ENCODE measurements at regions not wholly inside any gene's neighbourhood (a gene's known extent, or its start where the extent isn't known, plus 50 kb on each side); places are given as distances from the start of the nearest gene placed in this dataset.

DNA sequence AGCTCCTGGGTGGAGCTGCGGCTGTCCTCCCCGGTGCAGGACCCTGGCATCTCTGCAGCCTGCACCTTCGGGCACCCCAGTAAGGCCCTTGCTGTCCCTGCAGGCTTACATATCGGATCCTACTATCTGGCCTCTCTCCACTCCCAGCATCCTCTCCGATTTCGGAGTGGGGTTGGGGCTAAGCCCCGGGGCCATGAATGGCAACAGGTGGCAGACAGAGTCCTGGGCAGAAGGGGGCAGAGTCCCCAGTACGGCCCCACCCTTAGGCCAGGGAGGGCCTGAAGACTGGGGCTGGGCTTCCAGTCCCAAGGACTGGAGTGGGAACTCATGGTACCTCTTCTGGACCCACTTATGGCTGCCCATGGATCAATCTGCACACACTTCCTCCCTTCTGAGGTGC, 180.4 kb upstream of the MC4R start:
- no peak for FAIRE-seq
- DNase-seq (ENCODE audit: low spot score in 2 of 2): no peak

DNA sequence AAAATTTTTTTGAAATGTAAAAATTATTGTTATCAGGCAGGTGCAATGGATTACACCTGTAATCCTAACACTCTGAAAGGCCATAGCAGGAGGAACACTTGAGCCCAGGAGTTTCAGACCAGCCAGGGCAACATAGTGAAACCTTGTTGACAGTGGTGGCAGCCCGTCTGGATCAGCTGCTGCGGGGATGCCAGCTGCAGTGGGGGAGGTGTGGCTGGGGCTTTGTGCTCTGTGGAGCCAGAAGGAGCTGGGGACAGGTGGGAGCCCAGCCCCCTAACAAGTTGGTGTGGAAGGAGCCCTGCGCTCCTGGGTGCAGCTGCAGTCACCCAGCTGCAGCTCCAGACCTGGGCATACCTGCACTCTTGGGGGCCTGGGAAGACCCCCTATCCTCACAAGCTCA, 182.4 kb upstream of the MC4R start:
- FAIRE-seq (no peak), DNase-seq (ENCODE audit: low spot score in 2 of 2) (no peak)

DNA sequence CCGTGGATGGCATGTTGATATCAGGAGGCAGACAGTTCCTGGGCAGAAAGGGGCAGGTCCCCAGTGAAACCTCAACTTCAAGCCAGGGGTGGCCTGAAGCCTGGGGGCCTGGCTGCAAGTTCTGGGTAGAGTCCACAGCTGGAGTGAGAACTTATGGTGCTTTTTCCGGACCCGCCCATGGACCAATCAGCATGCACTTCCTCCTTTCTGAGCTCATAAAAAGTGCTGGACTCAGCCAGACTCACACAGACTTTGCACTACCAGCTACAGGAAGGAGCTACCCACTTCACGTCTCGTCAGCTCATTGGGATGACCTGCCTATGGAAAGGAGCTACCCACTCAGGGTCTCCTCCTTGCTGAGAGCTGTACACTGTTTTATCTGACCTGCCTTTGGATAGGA, 183.1 kb upstream of the MC4R start:
- no peak for FAIRE-seq
- no peak for DNase-seq (ENCODE audit: low spot score in 2 of 2)

GRCh38 chr18:60556326-60556725, 183.8 kb upstream of the MC4R start:
- no peak for FAIRE-seq
- DNase-seq (ENCODE audit: low spot score in 2 of 2): no peak

DNA sequence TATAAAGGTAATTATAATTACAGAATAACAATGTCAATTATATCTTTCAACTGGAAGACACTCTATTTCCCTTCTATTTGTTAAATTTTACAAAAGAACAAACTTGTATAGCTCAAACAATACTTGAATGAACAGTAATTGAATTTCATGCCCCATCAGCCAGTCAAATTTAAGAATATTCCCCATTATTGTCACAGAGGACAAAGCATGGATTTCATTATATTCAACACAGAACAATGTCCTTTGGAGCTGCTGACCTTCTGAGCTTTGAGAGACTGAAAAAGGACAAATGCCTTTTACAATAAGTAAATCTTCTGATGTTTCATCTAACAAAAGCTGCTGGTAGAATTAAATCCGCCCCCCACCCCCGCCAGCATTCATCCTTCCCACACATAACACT, 187.5 kb upstream of the MC4R start:
- DNase-seq (ENCODE audit: low spot score in 2 of 2): no peak

GRCh38 chr18:60563082-60563481, 190.5 kb upstream of the MC4R start:
- FAIRE-seq (no peak), DNase-seq (ENCODE audit: low spot score in 2 of 2) (no peak)

More for the DNA sequence above, 187.5 kb upstream of the MC4R start:
- FAIRE-seq: no peak

GRCh38 chr18:60568220-60568619, 195.6 kb upstream of the MC4R start:
- no peak for FAIRE-seq

DNA sequence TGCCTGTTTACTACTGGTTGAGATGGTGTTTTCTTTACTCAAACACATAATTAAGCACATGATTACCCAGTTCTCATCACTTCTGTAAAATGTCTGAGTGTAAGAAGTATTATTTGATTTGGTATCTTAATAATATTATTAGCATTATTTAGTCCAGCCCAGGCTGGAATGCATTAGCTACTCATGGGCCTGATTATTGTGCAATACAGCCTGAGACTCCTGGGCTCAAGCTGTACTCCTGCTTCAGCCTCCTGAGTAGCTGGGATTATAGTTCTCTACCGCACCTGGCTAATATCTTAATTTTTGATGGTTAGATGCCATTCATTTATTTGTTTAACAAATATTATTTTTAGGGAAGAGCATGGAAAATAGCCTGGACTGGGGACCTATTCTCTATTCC, 197.6 kb upstream of the MC4R start:
- no peak for FAIRE-seq

More at GRCh38 chr18:60568220-60568619, 195.6 kb upstream of the MC4R start:
- no peak for DNase-seq (ENCODE audit: low spot score in 2 of 2)

DNA sequence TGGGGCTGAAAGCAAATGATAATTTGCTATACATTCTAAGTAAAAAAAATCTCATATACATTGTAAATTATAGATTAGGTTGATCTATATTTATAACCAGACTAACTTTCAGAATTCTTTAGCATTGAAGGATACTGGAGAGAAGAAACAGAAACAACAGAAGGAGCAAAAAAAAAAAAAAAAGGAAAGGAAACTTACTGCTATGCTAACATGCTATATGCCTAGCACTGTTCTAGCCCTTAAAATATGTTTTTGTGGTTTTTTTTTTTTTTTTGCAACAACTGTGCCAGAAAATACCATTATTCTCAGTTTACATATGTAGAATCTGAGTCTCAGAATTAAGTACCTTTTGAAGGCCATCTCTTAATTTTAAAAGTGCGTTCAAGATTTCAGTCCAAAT, 204.9 kb upstream of the MC4R start:
- FAIRE-seq: no peak
- no peak for DNase-seq (ENCODE audit: low spot score in 2 of 2)

More for the DNA sequence above, 197.6 kb upstream of the MC4R start:
- DNase-seq (ENCODE audit: low spot score in 2 of 2): no peak

DNA sequence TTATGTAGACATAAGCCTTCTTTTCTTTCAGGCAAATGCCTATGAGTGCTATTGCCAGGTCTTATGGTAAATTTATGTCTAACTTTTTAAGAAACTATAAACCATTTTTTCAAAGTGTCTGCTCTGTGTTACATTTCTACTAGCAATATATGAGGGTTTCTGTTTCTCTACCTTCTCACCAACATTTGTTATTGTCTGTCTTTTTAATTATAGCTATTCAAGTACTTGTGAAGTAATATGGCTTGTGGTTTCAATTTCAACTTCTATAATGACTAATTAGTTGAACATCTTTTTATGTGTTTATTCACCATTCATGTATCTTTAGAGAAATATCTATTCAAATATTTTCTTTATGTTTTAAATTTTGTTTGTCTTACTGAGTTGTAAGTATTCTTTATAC, 213.1 kb upstream of the MC4R start:
- DNase-seq (ENCODE audit: low spot score in 2 of 2) (no peak), FAIRE-seq (no peak)

GRCh38 chr18:60593249-60593648, 220.7 kb upstream of the MC4R start:
- DNase-seq (ENCODE audit: low spot score in 2 of 2) (no peak), FAIRE-seq (no peak)

DNA sequence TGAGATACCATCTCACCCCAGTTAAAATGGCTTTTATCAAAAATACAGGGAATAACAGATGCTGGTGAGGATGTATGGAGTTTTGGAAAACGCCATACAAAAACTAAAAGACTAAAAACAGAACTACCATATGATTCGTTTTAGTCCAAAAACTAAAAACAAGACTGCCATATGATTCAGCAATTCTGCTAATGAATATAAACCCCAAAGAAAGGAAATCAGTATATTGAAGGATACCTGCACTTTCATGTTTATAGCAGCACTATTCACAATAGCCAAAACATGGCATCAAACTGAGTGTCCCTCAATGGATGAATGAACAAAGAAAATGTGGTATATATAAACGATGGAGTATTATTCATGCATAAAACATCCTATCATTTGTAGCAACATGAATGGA, 224.4 kb upstream of the MC4R start:
- no peak for DNase-seq (ENCODE audit: low spot score in 2 of 2)
- no peak for FAIRE-seq

- no peak for FAIRE-seq
- no peak for DNase-seq (ENCODE audit: low spot score in 2 of 2)
Measured at GRCh38 chr18:60599267-60599666, 226.7 kb upstream of the MC4R start.

- FAIRE-seq (no peak), DNase-seq (ENCODE audit: low spot score in 2 of 2) (no peak)
Measured at GRCh38 chr18:60599995-60600394, 227.4 kb upstream of the MC4R start.

DNA sequence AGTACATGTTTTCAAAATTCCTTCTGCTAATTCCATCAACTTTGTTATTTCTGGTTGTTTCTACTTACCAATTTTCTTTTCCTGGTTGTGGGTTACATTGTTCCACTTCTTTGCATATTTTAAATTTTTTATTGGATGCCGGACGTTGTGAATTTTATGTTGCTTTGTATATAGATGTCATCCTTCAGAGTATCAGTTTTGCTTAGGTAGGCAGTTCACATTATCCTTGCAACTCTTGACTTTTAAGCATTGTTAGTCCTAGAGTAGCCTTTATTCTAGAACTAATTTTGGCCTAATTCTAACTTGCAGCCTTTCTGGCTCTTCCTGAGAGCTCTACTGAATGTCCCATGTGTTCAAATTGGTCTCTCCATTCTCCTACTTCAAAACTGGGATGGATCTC, 228.7 kb upstream of the MC4R start:
- FAIRE-seq (no peak), DNase-seq (ENCODE audit: low spot score in 2 of 2) (no peak)

GRCh38 chr18:60623331-60623730, 250.8 kb upstream of the MC4R start:
- DNase-seq (ENCODE audit: low spot score in 2 of 2): no peak
- FAIRE-seq: no peak

GRCh38 chr18:60624207-60624606, 251.6 kb upstream of the MC4R start:
- DNase-seq (ENCODE audit: low spot score in 2 of 2) (no peak), FAIRE-seq (no peak)

- FAIRE-seq (no peak), DNase-seq (ENCODE audit: low spot score in 2 of 2) (no peak)
Measured at GRCh38 chr18:60639836-60640235, 267.3 kb upstream of the MC4R start.

DNA sequence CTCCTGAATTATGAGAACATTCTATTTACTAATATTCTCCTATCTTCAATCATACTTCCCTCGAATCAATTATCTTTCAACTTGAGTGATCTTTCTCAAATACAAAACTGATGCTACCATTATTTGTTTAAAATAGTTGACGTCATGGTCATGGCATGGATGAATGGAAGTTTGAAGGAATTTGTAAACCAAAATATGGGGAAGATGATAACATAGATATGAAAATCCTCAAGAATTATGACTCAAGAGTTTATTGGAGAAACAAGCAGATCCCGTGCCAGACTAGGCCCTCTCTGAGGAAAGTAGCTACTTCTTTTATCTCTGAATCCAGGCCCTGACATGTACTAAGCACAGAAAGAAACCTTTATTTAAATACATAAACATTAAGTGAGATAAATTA, 270.4 kb upstream of the MC4R start:
- no peak for DNase-seq (ENCODE audit: low spot score in 2 of 2)

DNA sequence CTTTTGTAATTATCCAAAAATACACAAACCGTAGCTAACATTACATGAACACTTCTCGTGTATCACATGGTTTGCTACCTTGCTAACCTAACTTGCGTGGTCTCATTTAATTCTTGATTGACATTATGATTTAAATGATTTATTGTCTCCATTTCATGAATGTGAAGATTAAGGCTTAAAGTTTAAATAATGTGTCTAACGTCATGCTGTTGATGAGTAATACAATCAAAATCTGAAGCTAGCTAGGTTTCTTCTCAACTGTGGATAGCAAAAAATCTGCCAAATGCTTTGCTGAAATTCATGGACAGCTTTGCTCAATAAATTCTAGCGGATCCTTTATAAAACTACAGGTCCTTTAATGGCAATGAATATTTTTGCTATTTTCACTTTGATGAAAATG, 274.1 kb upstream of the MC4R start:
- FAIRE-seq: no peak
- no peak for DNase-seq (ENCODE audit: low spot score in 2 of 2)

More for the DNA sequence above, 270.4 kb upstream of the MC4R start:
- no peak for FAIRE-seq

- FAIRE-seq (no peak), DNase-seq (ENCODE audit: low spot score in 2 of 2) (no peak)
Measured at GRCh38 chr18:60649107-60649506, 276.5 kb upstream of the MC4R start.

- DNase-seq (ENCODE audit: low spot score in 2 of 2): no peak
- FAIRE-seq: no peak
Measured at GRCh38 chr18:60649842-60650536, 277.4 kb upstream of the MC4R start.

DNA sequence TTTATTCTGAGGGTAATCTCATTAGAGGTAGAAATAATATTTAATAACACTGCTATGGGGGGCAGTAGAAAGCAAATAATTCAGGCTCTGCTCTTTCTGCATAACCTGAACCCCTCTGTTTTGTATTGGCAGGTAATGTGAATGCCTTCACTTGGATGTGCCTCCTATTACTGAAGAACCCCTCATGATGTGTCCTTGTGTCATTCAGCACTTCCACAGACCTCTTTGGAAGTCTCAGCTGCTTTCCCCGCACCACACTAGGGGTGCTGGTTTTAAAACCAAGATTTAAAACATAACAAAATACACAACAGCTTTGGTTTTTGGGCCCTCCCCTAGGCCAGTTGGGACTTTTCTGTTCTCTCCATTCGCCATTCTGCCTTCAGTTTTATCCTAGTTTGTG, 281.7 kb upstream of the MC4R start:
- DNase-seq (ENCODE audit: low spot score in 2 of 2) (no peak), FAIRE-seq (no peak)
